HFFc6 (cell line): ENCODE measurements at regions not wholly inside any gene's neighbourhood (a gene's known extent, or its start where the extent isn't known, plus 50 kb on each side); places are given as distances from the start of the nearest gene placed in this dataset.

Experiments used
- DNase-seq: peaks from one replicate; pipeline ENCODE4 v3.0.0-alpha.2; 2018
- H3K27ac Mint-ChIP-seq: 2 replicates; pipeline ENCODE4 v1.8.0; 2020; ENCODE audit warnings: mild to moderate bottlenecking, mixed read lengths
- H3K27me3 Mint-ChIP-seq: 2 replicates; pipeline ENCODE4 v1.8.0; 2021; ENCODE audit warnings: mild to moderate bottlenecking, moderate library complexity, mixed read lengths; ENCODE audit not compliant: insufficient read depth
- H3K36me3 Mint-ChIP-seq: 2 replicates; pipeline ENCODE4 v1.8.0; 2021; ENCODE audit warnings: low read depth, mixed read lengths
- H3K4me1 Mint-ChIP-seq: 2 replicates; pipeline ENCODE4 v1.8.0; 2020; ENCODE audit warnings: low read depth, mixed read lengths
- H3K4me3 Mint-ChIP-seq: 2 replicates; pipeline ENCODE4 v1.8.0; 2020; ENCODE audit warnings: mild to moderate bottlenecking, moderate library complexity, mixed read lengths
- H3K9me3 Mint-ChIP-seq: 2 replicates; pipeline ENCODE4 v1.8.0; 2020; ENCODE audit warnings: mild to moderate bottlenecking, mixed read lengths
- CTCF ChIP-seq: fragments of 200-600 bp; sonication (generic); IDR thresholded peaks from 2 replicates; pipeline ENCODE4 v1.5.0; 2021; ENCODE audit warnings: antibody characterized with exemption, mild to moderate bottlenecking

- Mint-ChIP-seq H3K36me3 (no peaks in the 10 kb centered on the region), H3K4me1 (no peaks in the 10 kb centered on the region), H3K4me3 (no peak overlapping the region), H3K27ac (no peak overlapping the region), H3K9me3 (no peaks in the 10 kb centered on the region), H3K27me3 (no peaks in the 10 kb centered on the region; the same call in none of the 2 replicates)
- no peak for TF ChIP-seq CTCF
- DNase-seq: no peak
Measured at GRCh38 chr4:158001756-158002155, 171.1 kb downstream of the GASK1B start.

- H3K4me3 Mint-ChIP-seq: no peak overlapping the region
- H3K4me1 Mint-ChIP-seq: peaks cover 4% of the 10 kb centered on the region; the same call in 1 of the 2 replicates
- H3K27me3 Mint-ChIP-seq: no peaks in the 10 kb centered on the region; the same call in none of the 2 replicates
- H3K36me3 Mint-ChIP-seq: no peaks in the 10 kb centered on the region
- no peaks in the 10 kb centered on the region for H3K9me3 Mint-ChIP-seq
- H3K27ac Mint-ChIP-seq: no peak overlapping the region
- TF ChIP-seq CTCF: no peak
- DNase-seq: no peak
Measured at GRCh38 chr4:157999723-158000122, 173.1 kb downstream of the GASK1B start.

GRCh38 chr4:157997296-157997695 is 175.5 kb downstream of the GASK1B start:
- Mint-ChIP-seq H3K4me1 (peaks cover 8% of the 10 kb centered on the region; the same call in 1 of the 2 replicates), H3K27ac (no peak overlapping the region), H3K9me3 (no peaks in the 10 kb centered on the region), H3K36me3 (no peaks in the 10 kb centered on the region), H3K4me3 (no peak overlapping the region), H3K27me3 (no peaks in the 10 kb centered on the region; the same call in none of the 2 replicates)
- no peak for DNase-seq
- no peak for TF ChIP-seq CTCF

- H3K4me1 Mint-ChIP-seq: peaks cover 10% of the 10 kb centered on the region; the same call in 1 of the 2 replicates
- H3K27me3 Mint-ChIP-seq: no peaks in the 10 kb centered on the region; the same call in 1 of the 2 replicates
- no peak overlapping the region for H3K27ac Mint-ChIP-seq
- no peak for DNase-seq
- H3K9me3 Mint-ChIP-seq: no peaks in the 10 kb centered on the region
- H3K4me3 Mint-ChIP-seq: no peak overlapping the region
- TF ChIP-seq CTCF: no peak
- no peaks in the 10 kb centered on the region for H3K36me3 Mint-ChIP-seq
Measured at GRCh38 chr4:157996061-157997028, 176.5 kb downstream of the GASK1B start.

GRCh38 chr4:157994863-157995262 is 178.0 kb downstream of the GASK1B start:
- Mint-ChIP-seq H3K36me3 (no peaks in the 10 kb centered on the region), H3K4me1 (peaks cover 10% of the 10 kb centered on the region; the same call in 1 of the 2 replicates), H3K9me3 (no peaks in the 10 kb centered on the region), H3K27me3 (peaks cover 2% of the 10 kb centered on the region), H3K27ac (0 out of 2 replicates have a peak overlapping the region, but pooled peaks have one; percentile 6), H3K4me3 (no peak overlapping the region)
- no peak for DNase-seq
- no peak for TF ChIP-seq CTCF
